Hematopoietic multipotent progenitor cell treated with erythropoietin and hydrocortisone succinate and interleukin-3 and kit ligand, for 15 days (in vitro differentiated cells): ENCODE measurements at regions not wholly inside any gene's neighbourhood (a gene's known extent, or its start where the extent isn't known, plus 50 kb on each side); places are given as distances from the start of the nearest gene placed in this dataset.

Source experiments
- DNase-seq: peaks from one replicate; pipeline ENCODE4 v3.0.0-alpha.2; 2015; ENCODE audit warnings: low spot score

GRCh38 chr2:165033402-165033801, 78.1 kb upstream of the SLC38A11 start:
- DNase-seq = no peak

GRCh38 chr2:165032559-165032958, 77.2 kb upstream of the SLC38A11 start:
- no peak for DNase-seq

- DNase-seq = no peak
These were observed 68.9 kb upstream of the SLC38A11 start for GRCh38 chr2:165024199-165024598.

GRCh38 chr2:165022781-165023180, 67.5 kb upstream of the SLC38A11 start:
- no peak for DNase-seq

- no peak for DNase-seq
These were observed 62.8 kb upstream of the SLC38A11 start for GRCh38 chr2:165017966-165018596.

- DNase-seq = no peak
These were observed 61.6 kb upstream of the SLC38A11 start for GRCh38 chr2:165016772-165017411.

GRCh38 chr2:165015052-165015642, 59.8 kb upstream of the SLC38A11 start:
- peak; percentile 59 for DNase-seq

- DNase-seq = no peak
These were observed 58.8 kb upstream of the SLC38A11 start for GRCh38 chr2:165013944-165014619.

GRCh38 chr2:165011199-165011598, 55.9 kb upstream of the SLC38A11 start:
- no peak for DNase-seq

- DNase-seq = no peak
These were observed 55.2 kb upstream of the SLC38A11 start for GRCh38 chr2:165010556-165010955.

- DNase-seq = no peak
These were observed 54.1 kb upstream of the SLC38A11 start for GRCh38 chr2:165009466-165009865.

- no peak for DNase-seq
These were observed 53.5 kb upstream of the SLC38A11 start for GRCh38 chr2:165008730-165009315.

GRCh38 chr2:165007161-165007744, 51.9 kb upstream of the SLC38A11 start:
- DNase-seq = no peak
